ENCODE measurements at regions not wholly inside any gene's neighbourhood (a gene's known extent, or its start where the extent isn't known, plus 50 kb on each side); places are given as distances from the start of the nearest gene placed in this dataset.

- no peak for DNase-seq (ENCODE audit: low spot score)
- ATAC-seq, result no peak
- no peak overlapping the region for H3K27ac Mint-ChIP-seq
- H3K36me3 Mint-ChIP-seq, result no peaks in the 10 kb centered on the region
- no peaks in the 10 kb centered on the region for H3K4me1 Mint-ChIP-seq (ENCODE audit: low read depth in 2 of 2)
- peaks cover 10% of the 10 kb centered on the region for H3K9me3 Mint-ChIP-seq
- H3K4me3 Mint-ChIP-seq, result no peak overlapping the region
- H3K27me3 Mint-ChIP-seq, result no peaks in the 10 kb centered on the region
Measured at GRCh38 chr4:13872155-13872554, 244.6 kb upstream of the BOD1L1 start.

GRCh38 chr4:13872955-13873354, 245.4 kb upstream of the BOD1L1 start:
- Mint-ChIP-seq H3K4me3 (no peak overlapping the region), H3K9me3 (peaks cover 10% of the 10 kb centered on the region), H3K4me1 (ENCODE audit: low read depth in 2 of 2) (no peaks in the 10 kb centered on the region), H3K27ac (no peak overlapping the region), H3K27me3 (no peaks in the 10 kb centered on the region), H3K36me3 (no peaks in the 10 kb centered on the region)
- no peak for ATAC-seq
- no peak for DNase-seq (ENCODE audit: low spot score)

DNA sequence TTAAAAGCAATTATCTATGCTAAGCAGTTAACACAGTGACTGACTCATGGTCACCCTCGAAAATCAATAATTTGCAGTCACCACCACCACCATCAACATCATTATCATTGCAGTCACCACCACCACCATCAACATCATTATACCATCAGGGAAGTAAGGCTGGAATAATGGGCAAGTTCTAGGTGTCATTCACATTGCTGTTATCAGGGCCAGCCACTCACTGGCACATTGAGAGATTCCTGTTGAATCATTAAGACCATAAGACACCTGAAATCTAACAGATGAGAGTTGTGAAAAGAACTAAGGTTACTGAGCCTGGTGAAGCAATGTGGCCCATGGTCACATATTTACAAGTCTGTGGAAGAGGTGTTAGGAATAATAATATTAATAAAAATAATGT, 247.7 kb upstream of the BOD1L1 start:
- H3K9me3 Mint-ChIP-seq, result peaks cover 15% of the 10 kb centered on the region
- no peak overlapping the region for H3K4me3 Mint-ChIP-seq
- no peaks in the 10 kb centered on the region for H3K36me3 Mint-ChIP-seq
- no peaks in the 10 kb centered on the region for H3K27me3 Mint-ChIP-seq
- H3K4me1 Mint-ChIP-seq (ENCODE audit: low read depth in 2 of 2), result no peaks in the 10 kb centered on the region
- no peak for ATAC-seq
- no peak overlapping the region for H3K27ac Mint-ChIP-seq
- DNase-seq (ENCODE audit: low spot score), result no peak

DNA sequence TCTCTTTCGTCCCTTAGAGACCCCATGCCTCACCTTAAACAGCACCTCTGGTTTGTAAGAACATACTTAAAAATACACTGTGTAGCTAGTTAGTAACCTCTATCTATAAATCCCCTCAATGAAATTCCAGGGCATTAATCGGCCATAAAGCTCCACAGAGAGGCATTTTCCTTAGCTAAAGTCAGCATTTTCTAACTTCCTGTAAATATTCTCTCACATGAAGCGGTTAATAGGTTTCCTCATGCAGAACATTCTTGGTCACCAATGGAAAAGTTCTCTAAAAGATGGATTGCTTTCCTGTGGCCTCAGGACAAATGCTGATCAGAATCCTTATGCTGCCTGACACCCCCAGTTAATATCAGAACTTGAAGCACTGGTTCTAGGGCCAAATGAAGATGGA, 248.6 kb upstream of the BOD1L1 start:
- ATAC-seq, result no peak
- peaks cover 15% of the 10 kb centered on the region for H3K9me3 Mint-ChIP-seq

DNA sequence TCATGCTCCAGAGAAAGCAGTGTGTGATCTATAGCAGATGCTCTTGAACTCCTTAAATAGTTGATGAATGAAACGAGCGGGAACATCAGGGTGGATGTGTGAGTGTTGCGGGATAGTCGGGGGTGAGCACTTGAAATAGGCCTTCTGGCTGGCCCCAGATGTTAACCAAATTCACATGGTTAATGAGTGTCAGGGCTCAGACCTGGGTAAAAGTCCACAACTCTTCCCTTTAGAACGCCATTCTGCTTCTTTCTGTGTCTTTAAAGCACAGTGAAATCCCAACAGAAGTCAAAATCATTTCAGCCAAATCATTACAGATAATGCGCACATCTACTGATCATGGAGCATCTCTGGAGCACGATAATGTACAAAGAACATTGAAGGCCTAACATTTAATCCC, 249.4 kb upstream of the BOD1L1 start:
- peaks cover 14% of the 10 kb centered on the region for H3K9me3 Mint-ChIP-seq
- DNase-seq (ENCODE audit: low spot score) (no peak), ATAC-seq (no peak)
- H3K36me3 Mint-ChIP-seq, result no peaks in the 10 kb centered on the region
- H3K4me1 Mint-ChIP-seq (ENCODE audit: low read depth in 2 of 2), result no peaks in the 10 kb centered on the region
- H3K27ac Mint-ChIP-seq, result no peak overlapping the region
- H3K4me3 Mint-ChIP-seq, result no peak overlapping the region
- H3K27me3 Mint-ChIP-seq, result no peaks in the 10 kb centered on the region

More for the DNA sequence above, 248.6 kb upstream of the BOD1L1 start:
- H3K27me3 Mint-ChIP-seq, result no peaks in the 10 kb centered on the region
- no peaks in the 10 kb centered on the region for H3K36me3 Mint-ChIP-seq
- no peaks in the 10 kb centered on the region for H3K4me1 Mint-ChIP-seq (ENCODE audit: low read depth in 2 of 2)
- no peak overlapping the region for H3K4me3 Mint-ChIP-seq
- DNase-seq (ENCODE audit: low spot score), result no peak
- no peak overlapping the region for H3K27ac Mint-ChIP-seq

DNA sequence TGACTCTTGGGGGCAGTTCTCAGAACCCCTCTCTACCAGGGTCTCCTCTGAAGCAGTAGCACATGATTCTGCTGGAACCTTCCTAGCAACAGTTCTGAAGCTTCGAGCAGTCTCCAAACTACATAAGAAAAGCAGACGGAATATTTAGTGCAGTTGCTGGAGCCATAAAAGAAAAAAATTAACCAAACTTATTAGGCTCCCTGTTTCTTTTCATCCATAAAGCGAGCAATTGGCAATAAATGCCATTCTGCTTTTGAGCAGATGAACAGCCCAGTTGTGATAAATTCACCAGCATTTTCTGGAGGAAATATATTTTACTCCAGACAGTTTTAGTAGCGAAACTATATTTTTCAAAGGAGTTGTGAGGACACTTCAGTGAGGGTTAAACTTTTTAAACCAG, 250.1 kb upstream of the BOD1L1 start:
- Mint-ChIP-seq H3K4me3 (no peak overlapping the region), H3K27ac (no peak overlapping the region), H3K27me3 (no peaks in the 10 kb centered on the region), H3K4me1 (ENCODE audit: low read depth in 2 of 2) (no peaks in the 10 kb centered on the region), H3K36me3 (no peaks in the 10 kb centered on the region), H3K9me3 (peaks cover 18% of the 10 kb centered on the region)
- no peak for ATAC-seq
- no peak for DNase-seq (ENCODE audit: low spot score)

DNA sequence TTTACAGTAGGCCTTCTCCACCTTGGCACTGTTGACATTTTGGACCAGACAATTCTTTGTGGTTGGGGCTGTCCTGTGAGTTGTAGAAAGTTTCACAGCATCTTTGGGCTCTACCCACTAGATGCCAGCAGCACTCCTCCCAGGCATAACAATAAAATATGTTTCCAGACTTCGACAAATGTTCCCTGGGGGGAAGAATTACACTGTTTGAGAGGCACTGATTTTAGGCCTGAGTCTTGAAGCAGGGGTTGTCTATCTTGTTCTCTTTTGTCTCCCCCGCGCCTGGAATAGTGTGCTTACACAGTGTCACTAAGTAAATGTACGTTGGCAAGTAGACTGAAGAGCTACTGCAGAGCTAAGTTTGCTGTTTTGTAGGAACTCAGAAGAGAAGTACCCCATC, 254.4 kb upstream of the BOD1L1 start:
- Mint-ChIP-seq H3K4me1 (ENCODE audit: low read depth in 2 of 2) (no peaks in the 10 kb centered on the region), H3K9me3 (peaks cover 20% of the 10 kb centered on the region), H3K27me3 (no peaks in the 10 kb centered on the region), H3K4me3 (no peak overlapping the region), H3K27ac (no peak overlapping the region), H3K36me3 (no peaks in the 10 kb centered on the region)
- ATAC-seq, result no peak
- no peak for DNase-seq (ENCODE audit: low spot score)

GRCh38 chr4:13887010-13887409, 259.5 kb upstream of the BOD1L1 start:
- Mint-ChIP-seq H3K36me3 (no peaks in the 10 kb centered on the region), H3K4me1 (ENCODE audit: low read depth in 2 of 2) (no peaks in the 10 kb centered on the region), H3K27ac (no peak overlapping the region), H3K4me3 (no peak overlapping the region), H3K9me3 (peaks cover 9% of the 10 kb centered on the region), H3K27me3 (no peaks in the 10 kb centered on the region)
- ATAC-seq, result no peak
- no peak for DNase-seq (ENCODE audit: low spot score)

- no peak overlapping the region for H3K4me3 Mint-ChIP-seq
- no peak overlapping the region for H3K27ac Mint-ChIP-seq
- no peaks in the 10 kb centered on the region for H3K36me3 Mint-ChIP-seq
- H3K4me1 Mint-ChIP-seq (ENCODE audit: low read depth in 2 of 2), result no peaks in the 10 kb centered on the region
- ATAC-seq (no peak), DNase-seq (ENCODE audit: low spot score) (no peak)
- H3K9me3 Mint-ChIP-seq, result peaks cover 5% of the 10 kb centered on the region
- no peaks in the 10 kb centered on the region for H3K27me3 Mint-ChIP-seq
Measured at GRCh38 chr4:13888112-13888511, 260.6 kb upstream of the BOD1L1 start.

GRCh38 chr4:13891544-13891939, 264.0 kb upstream of the BOD1L1 start:
- Mint-ChIP-seq H3K27me3 (no peaks in the 10 kb centered on the region), H3K27ac (no peak overlapping the region), H3K4me1 (ENCODE audit: low read depth in 2 of 2) (no peaks in the 10 kb centered on the region), H3K9me3 (no peaks in the 10 kb centered on the region), H3K36me3 (no peaks in the 10 kb centered on the region), H3K4me3 (no peak overlapping the region)
- ATAC-seq (no peak), DNase-seq (ENCODE audit: low spot score) (no peak)

DNA sequence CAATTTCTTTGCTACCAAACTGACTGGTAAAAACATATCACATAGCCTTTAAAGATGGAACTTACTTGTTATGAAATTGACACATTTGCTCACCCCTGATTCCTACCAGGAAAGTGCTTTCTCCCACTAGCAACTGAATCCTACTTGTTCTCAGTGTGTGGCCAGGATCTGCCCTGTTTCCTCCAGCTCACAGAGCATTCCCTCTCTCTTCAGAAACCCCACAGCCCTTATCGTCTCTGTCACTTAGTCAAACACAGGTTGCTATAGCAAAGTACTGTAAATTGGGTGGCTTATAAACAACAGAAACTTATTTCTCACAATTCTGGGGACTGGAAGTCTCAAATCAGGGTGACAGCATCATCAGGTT, 265.2 kb upstream of the BOD1L1 start:
- Mint-ChIP-seq H3K9me3 (no peaks in the 10 kb centered on the region), H3K4me1 (ENCODE audit: low read depth in 2 of 2) (no peaks in the 10 kb centered on the region), H3K27me3 (no peaks in the 10 kb centered on the region), H3K4me3 (no peak overlapping the region), H3K36me3 (no peaks in the 10 kb centered on the region), H3K27ac (no peak overlapping the region)
- ATAC-seq, result no peak
- no peak for DNase-seq (ENCODE audit: low spot score)

DNA sequence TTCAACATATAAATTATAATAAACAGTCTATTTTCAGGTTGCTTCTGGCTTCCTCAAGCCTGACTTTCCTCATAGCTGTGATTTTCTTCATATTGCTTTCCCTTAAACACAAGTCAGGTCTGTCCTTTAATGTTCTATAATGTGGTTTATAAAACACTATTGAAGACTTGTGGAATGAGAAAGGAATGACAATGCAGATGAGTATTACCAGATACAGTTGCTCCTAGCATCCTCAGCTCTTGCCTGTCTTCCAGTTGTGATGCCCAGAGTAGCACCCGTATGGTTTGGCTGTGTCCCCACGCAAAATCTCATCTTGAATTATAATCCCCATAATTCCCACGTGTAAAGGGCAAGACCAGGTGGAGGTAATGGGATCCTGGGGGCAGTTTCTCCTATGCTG, 265.7 kb upstream of the BOD1L1 start:
- Mint-ChIP-seq H3K4me1 (ENCODE audit: low read depth in 2 of 2) (no peaks in the 10 kb centered on the region), H3K4me3 (no peak overlapping the region), H3K36me3 (no peaks in the 10 kb centered on the region), H3K27ac (no peak overlapping the region), H3K9me3 (no peaks in the 10 kb centered on the region), H3K27me3 (no peaks in the 10 kb centered on the region)
- ATAC-seq (no peak), DNase-seq (ENCODE audit: low spot score) (no peak)

GRCh38 chr4:13893987-13894386, 266.5 kb upstream of the BOD1L1 start:
- ATAC-seq (no peak), DNase-seq (ENCODE audit: low spot score) (no peak)
- Mint-ChIP-seq H3K4me1 (ENCODE audit: low read depth in 2 of 2) (no peaks in the 10 kb centered on the region), H3K4me3 (no peak overlapping the region), H3K36me3 (no peaks in the 10 kb centered on the region), H3K27ac (no peak overlapping the region), H3K27me3 (no peaks in the 10 kb centered on the region), H3K9me3 (no peaks in the 10 kb centered on the region)

DNA sequence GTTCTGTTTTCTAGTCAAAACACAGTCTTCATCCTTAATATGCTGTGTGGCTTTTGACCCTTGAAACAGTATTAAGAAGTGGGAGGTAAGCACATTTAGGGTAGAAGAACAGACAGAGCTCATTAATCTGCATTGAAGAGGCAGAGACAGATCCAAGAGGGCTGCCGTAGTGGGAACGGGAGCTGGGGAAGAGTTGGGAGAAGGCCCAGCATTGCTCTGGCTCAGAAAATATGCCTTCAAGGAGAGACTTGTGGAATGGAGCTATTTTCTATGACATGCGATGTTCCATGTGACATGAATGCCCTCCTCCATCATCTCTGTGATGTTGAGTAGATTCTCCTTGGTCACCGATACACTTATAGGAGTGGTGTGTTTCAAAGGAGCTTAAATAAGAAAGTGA, 273.3 kb upstream of the BOD1L1 start:
- ATAC-seq (no peak), DNase-seq (ENCODE audit: low spot score) (no peak)
- H3K27ac Mint-ChIP-seq, result no peak overlapping the region
- no peak overlapping the region for H3K4me3 Mint-ChIP-seq
- no peaks in the 10 kb centered on the region for H3K4me1 Mint-ChIP-seq (ENCODE audit: low read depth in 2 of 2)
- H3K9me3 Mint-ChIP-seq, result no peaks in the 10 kb centered on the region
- H3K36me3 Mint-ChIP-seq, result no peaks in the 10 kb centered on the region
- H3K27me3 Mint-ChIP-seq, result no peaks in the 10 kb centered on the region

DNA sequence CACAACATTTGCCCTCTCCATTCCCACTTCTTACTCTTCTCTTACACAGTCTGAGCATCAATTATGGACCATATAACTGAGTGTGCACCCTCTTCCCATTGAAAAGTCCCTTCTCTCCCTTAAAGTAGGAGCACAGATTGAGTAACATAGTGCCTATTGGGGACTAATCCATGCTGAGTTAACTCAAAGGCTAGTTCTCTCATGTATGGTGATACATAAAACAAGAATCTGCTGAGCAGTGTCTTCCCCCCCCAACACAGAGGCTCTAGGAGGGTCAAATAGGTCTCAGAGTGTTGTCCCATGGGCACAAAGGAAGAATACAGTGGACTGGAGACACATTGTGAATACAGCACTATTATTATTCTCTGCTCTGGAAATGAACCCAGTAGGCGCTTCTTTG, 274.6 kb upstream of the BOD1L1 start:
- Mint-ChIP-seq H3K27ac (no peak overlapping the region), H3K4me3 (no peak overlapping the region), H3K4me1 (ENCODE audit: low read depth in 2 of 2) (no peaks in the 10 kb centered on the region), H3K9me3 (no peaks in the 10 kb centered on the region), H3K36me3 (no peaks in the 10 kb centered on the region), H3K27me3 (no peaks in the 10 kb centered on the region)
- no peak for DNase-seq (ENCODE audit: low spot score)
- ATAC-seq, result no peak

GRCh38 chr4:13903061-13903460, 275.5 kb upstream of the BOD1L1 start:
- Mint-ChIP-seq H3K27me3 (no peaks in the 10 kb centered on the region), H3K4me1 (ENCODE audit: low read depth in 2 of 2) (no peaks in the 10 kb centered on the region), H3K36me3 (no peaks in the 10 kb centered on the region), H3K4me3 (no peak overlapping the region), H3K27ac (no peak overlapping the region), H3K9me3 (no peaks in the 10 kb centered on the region)
- ATAC-seq (no peak), DNase-seq (ENCODE audit: low spot score) (no peak)
